ENCODE measurements at regions not wholly inside any gene's neighbourhood (a gene's known extent, or its start where the extent isn't known, plus 50 kb on each side); places are given as distances from the start of the nearest gene placed in this dataset.

DNA sequence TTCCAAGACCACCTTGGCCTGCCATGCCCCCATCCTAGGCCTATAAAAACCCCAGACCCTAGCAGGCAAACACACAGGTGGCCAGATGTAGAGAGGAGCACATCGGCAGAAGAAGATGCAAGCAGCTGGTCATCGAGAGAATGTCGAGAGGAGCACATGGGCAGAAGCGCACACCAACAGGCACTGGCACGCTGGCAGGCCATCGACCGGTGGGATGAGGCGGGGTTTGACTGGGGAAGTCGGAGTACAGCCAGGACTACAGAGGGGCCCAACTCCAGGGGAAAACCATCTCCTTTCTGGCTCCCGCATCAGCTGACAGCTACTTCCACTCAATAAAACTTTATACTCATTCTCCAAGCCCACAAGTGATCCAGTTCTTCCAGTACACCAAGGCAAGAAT lies 283.1 kb upstream of the RGMB start:
- TF ChIP-seq ZNF219 (CRISPR knock-in tag; IDR thresholded peaks at IDR 0.05; ENCODE audit: borderline replicate concordance) (no peak), FOXJ3 (CRISPR knock-in tag; IDR thresholded peaks at IDR 0.05; ENCODE audit: borderline replicate concordance) (no peak), HMGXB4 (CRISPR knock-in tag; IDR thresholded peaks at IDR 0.05) (no peak), ZNF423 (CRISPR knock-in tag; IDR thresholded peaks at IDR 0.05) (no peak), STAT6 (CRISPR knock-in tag; conservative IDR thresholded peaks at IDR 0.05; ENCODE audit: low read depth) (no peak), GTF2I (CRISPR knock-in tag; conservative IDR thresholded peaks at IDR 0.05) (no peak), CDX4 (CRISPR knock-in tag; IDR thresholded peaks at IDR 0.05; ENCODE audit: borderline replicate concordance) (no peak), ZNF396 (CRISPR knock-in tag; IDR thresholded peaks at IDR 0.05; ENCODE audit: borderline replicate concordance) (no peak), CBFB (CRISPR knock-in tag; IDR thresholded peaks at IDR 0.05; ENCODE audit: low read depth) (no peak), MXD4 (CRISPR knock-in tag; IDR thresholded peaks at IDR 0.05; ENCODE audit: borderline replicate concordance) (no peak), SMAD3 (CRISPR knock-in tag; IDR thresholded peaks at IDR 0.05; ENCODE audit: borderline replicate concordance) (no peak), ZBTB43 (CRISPR knock-in tag; IDR thresholded peaks at IDR 0.05) (no peak)
- TF ChIP-seq, protein P1, sequence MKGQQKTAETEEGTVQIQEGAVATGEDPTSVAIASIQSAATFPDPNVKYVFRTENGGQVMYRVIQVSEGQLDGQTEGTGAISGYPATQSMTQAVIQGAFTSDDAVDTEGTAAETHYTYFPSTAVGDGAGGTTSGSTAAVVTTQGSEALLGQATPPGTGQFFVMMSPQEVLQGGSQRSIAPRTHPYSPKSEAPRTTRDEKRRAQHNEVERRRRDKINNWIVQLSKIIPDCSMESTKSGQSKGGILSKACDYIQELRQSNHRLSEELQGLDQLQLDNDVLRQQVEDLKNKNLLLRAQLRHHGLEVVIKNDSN (CRISPR knock-in tag; IDR thresholded peaks at IDR 0.05): no peak
- TF ChIP-seq, protein P2, sequence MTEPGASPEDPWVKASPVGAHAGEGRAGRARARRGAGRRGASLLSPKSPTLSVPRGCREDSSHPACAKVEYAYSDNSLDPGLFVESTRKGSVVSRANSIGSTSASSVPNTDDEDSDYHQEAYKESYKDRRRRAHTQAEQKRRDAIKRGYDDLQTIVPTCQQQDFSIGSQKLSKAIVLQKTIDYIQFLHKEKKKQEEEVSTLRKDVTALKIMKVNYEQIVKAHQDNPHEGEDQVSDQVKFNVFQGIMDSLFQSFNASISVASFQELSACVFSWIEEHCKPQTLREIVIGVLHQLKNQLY (CRISPR knock-in tag; IDR thresholded peaks at IDR 0.05): no peak
- ChIA-PET POLR2A (interaction anchor here (0.6 kb wide), 1 partner anchor 301 kb away, joined by 5 read pairs; no protein-coding TSS in a partner anchor), CTCF (interaction anchor here (2.1 kb wide), 1 partner anchor 278 kb away, joined by 4 read pairs; no protein-coding TSS in a partner anchor)
- Mint-ChIP-seq H3K9me3 (peaks cover 64% of the 10 kb centered on the region), H3K4me1 (peaks cover 9% of the 10 kb centered on the region), H3K36me3 (peaks cover 32% of the 10 kb centered on the region), H3K27ac (no peak overlapping the region), H3K27me3 (ENCODE audit: low read depth) (no peaks in the 10 kb centered on the region), H3K4me3 (no peak overlapping the region)
- no peak for ATAC-seq
- no peak for DNase-seq (ENCODE audit: low spot score)

- peaks cover 18% of the 10 kb centered on the region for H3K4me1 Mint-ChIP-seq
- ChIA-PET CTCF (no interaction called here), POLR2A (no interaction called here)
- no peak overlapping the region for H3K4me3 Mint-ChIP-seq
- ATAC-seq (no peak), DNase-seq (ENCODE audit: low spot score) (no peak)
- H3K27me3 Mint-ChIP-seq (ENCODE audit: low read depth): no peaks in the 10 kb centered on the region
- H3K27ac Mint-ChIP-seq: no peak overlapping the region
- peaks cover 30% of the 10 kb centered on the region for H3K36me3 Mint-ChIP-seq
- peaks cover 70% of the 10 kb centered on the region for H3K9me3 Mint-ChIP-seq
- TF ChIP-seq CREB1 (CRISPR knock-in tag; IDR thresholded peaks at IDR 0.05): no peak
- TF ChIP-seq ZNF121 (CRISPR knock-in tag; IDR thresholded peaks at IDR 0.05): no peak
- no peak for TF ChIP-seq NR3C1 (CRISPR knock-in tag; conservative IDR thresholded peaks at IDR 0.05; ENCODE audit: low read depth)
- TF ChIP-seq ELF4 (CRISPR knock-in tag; IDR thresholded peaks at IDR 0.05; ENCODE audit: low read depth): no peak
- TF ChIP-seq RELA (CRISPR knock-in tag; IDR thresholded peaks at IDR 0.05; ENCODE audit: borderline replicate concordance): no peak
- no peak for TF ChIP-seq NR1H2 (CRISPR knock-in tag; IDR thresholded peaks at IDR 0.05)
- TF ChIP-seq E2F1 (CRISPR knock-in tag; IDR thresholded peaks at IDR 0.05): no peak
- TF ChIP-seq MYBL2 (CRISPR knock-in tag; IDR thresholded peaks at IDR 0.05): no peak
- TF ChIP-seq ZNF281 (CRISPR knock-in tag; IDR thresholded peaks at IDR 0.05): no peak
- TF ChIP-seq ZNF317 (CRISPR knock-in tag; IDR thresholded peaks at IDR 0.05; ENCODE audit: borderline replicate concordance, low read depth): no peak
- no peak for TF ChIP-seq EMX1 (CRISPR knock-in tag; IDR thresholded peaks at IDR 0.05)
Measured at GRCh38 chr5:98492258-98492657, 281.2 kb upstream of the RGMB start.

All from WTC11 (cell line).